ENCODE measurements at regions not wholly inside any gene's neighbourhood (a gene's known extent, or its start where the extent isn't known, plus 50 kb on each side); places are given as distances from the start of the nearest gene placed in this dataset.

DNA sequence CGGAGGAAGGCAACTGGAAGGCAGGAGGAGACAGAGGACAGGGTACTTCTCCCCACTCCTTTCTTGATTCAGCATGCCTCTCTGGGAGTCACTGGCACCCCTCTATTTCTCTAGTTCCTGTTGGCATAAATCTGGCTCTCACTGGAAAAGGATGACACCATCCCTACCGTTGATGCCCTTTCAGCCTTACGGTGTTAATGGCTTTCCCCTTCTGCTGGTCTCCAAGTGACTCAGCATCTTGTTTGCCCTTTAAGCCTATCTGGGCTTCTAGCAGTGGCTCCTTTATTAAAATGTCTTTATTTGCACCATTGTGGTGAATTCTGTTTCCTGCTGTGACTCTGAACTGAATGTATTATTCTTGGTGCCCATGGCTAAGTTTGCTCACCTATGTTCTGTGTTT is 227.3 kb upstream of the GLRA1 start:
- Histone ChIP-seq H3K79me2 (ENCODE audit: insufficient read depth, low read length) (no peaks in the 10 kb centered on the region), H3K27ac (ENCODE audit: low read depth, low read length) (no peak overlapping the region), H2AFZ (ENCODE audit: low read depth, low read length, poor library complexity, severe bottlenecking) (no peak overlapping the region), H3K36me3 (ENCODE audit: control insufficient read depth in 1 of 2, insufficient read depth in 2 of 2, low read length in 2 of 2) (no peaks in the 10 kb centered on the region), H3K4me3 (replicated peaks in 1 of 2; ENCODE audit: low read depth in 1 of 2, low read length in 2 of 2) (no peak overlapping the region), H3K4me2 (ENCODE audit: low read length) (no peak overlapping the region), H3K27me3 (ENCODE audit: insufficient read depth, low read length) (peaks cover 17% of the 10 kb centered on the region), H3K9me3 (ENCODE audit: control insufficient read depth in 1 of 2, insufficient read depth in 1 of 2, low read depth in 1 of 2, low read length in 2 of 2) (no peaks in the 10 kb centered on the region), H3K9ac (ENCODE audit: low read length) (no peak overlapping the region), H4K20me1 (ENCODE audit: insufficient read depth) (no peaks in the 10 kb centered on the region), H3K9me2 (ENCODE audit: insufficient read depth) (no peaks in the 10 kb centered on the region), H3K4me1 (ENCODE audit: control insufficient read depth in 1 of 2, insufficient read depth in 2 of 2, low read length in 2 of 2) (no peaks in the 10 kb centered on the region)
- DNase-seq (ENCODE audit: low read depth, low spot score) (no peak), ATAC-seq (no peak)
- ChIA-PET POLR2A (no interaction called here), RAD21 (ENCODE audit: low non-redundant PET in 1 of 2, low total read pairs in 2 of 2, uncharacterized antibody in 2 of 2, unreplicated experiment in 2 of 2) (no interaction called here), CTCF (no interaction called here)
- intact Hi-C loops (cut with micrococcal nuclease), result no loop called here
- no TSS peak for BruUV-seq (replicated peaks)
- TF ChIP-seq SRF (IDR thresholded peaks at IDR 0.05; ENCODE audit: low read depth) (no peak), YY1 (IDR thresholded peaks at IDR 0.05; ENCODE audit: extremely low read depth, insufficient replicate concordance, low read depth, low read length) (no peak), EZH2phosphoT487 (IDR thresholded peaks at IDR 0.05; ENCODE audit: borderline replicate concordance) (no peak), ELF1 (IDR thresholded peaks at IDR 0.05; ENCODE audit: borderline replicate concordance, low read depth) (no peak), MAX (IDR thresholded peaks at IDR 0.05) (no peak), ZFX (IDR thresholded peaks at IDR 0.05) (no peak), EGR1 (IDR thresholded peaks at IDR 0.05; ENCODE audit: low read depth) (no peak), ATF3 (IDR thresholded peaks at IDR 0.05) (no peak), POLR2A (IDR thresholded peaks at IDR 0.05; ENCODE audit: borderline replicate concordance, extremely low read depth, insufficient read depth, insufficient read length) (no peak)
- TF ChIP-seq, protein P1, sequence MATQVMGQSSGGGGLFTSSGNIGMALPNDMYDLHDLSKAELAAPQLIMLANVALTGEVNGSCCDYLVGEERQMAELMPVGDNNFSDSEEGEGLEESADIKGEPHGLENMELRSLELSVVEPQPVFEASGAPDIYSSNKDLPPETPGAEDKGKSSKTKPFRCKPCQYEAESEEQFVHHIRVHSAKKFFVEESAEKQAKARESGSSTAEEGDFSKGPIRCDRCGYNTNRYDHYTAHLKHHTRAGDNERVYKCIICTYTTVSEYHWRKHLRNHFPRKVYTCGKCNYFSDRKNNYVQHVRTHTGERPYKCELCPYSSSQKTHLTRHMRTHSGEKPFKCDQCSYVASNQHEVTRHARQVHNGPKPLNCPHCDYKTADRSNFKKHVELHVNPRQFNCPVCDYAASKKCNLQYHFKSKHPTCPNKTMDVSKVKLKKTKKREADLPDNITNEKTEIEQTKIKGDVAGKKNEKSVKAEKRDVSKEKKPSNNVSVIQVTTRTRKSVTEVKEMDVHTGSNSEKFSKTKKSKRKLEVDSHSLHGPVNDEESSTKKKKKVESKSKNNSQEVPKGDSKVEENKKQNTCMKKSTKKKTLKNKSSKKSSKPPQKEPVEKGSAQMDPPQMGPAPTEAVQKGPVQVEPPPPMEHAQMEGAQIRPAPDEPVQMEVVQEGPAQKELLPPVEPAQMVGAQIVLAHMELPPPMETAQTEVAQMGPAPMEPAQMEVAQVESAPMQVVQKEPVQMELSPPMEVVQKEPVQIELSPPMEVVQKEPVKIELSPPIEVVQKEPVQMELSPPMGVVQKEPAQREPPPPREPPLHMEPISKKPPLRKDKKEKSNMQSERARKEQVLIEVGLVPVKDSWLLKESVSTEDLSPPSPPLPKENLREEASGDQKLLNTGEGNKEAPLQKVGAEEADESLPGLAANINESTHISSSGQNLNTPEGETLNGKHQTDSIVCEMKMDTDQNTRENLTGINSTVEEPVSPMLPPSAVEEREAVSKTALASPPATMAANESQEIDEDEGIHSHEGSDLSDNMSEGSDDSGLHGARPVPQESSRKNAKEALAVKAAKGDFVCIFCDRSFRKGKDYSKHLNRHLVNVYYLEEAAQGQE (IDR thresholded peaks at IDR 0.05; ENCODE audit: low read depth), result no peak

Measured in HCT116 (cell line).